ENCODE measurements at regions not wholly inside any gene's neighbourhood (a gene's known extent, or its start where the extent isn't known, plus 50 kb on each side); places are given as distances from the start of the nearest gene placed in this dataset.

DNA sequence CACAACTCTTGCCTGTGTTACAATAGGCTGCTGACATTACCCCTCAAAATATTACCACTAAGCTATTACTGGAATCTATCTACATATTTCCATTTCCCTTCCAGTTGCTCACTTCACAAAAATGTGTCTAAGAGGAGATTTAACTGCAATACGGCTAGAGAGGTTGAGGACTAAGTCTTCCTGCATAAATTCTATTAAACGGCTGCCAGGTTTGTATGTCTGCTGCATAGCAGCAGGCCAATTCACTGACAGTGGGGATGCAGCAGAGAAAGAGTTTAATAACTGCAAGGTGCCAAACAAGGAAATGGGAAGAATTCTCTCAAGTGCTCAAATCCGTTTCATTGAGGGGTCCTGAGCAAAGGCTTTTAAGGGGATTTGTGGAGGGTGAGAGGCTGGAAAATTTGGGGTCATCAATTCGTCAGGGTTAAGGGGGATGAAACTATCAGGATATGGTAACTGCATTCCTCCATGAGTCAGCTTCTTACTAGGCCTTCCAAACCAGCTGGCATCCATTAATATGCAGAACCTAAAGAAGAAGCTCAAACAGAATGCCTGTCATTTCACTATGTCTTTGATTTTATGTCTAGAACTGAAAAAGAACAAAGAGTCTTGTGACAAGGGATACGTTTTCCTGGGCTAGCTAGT, 675.6 kb downstream of the TBL1XR1 start:
- no peaks in the 10 kb centered on the region for H3K36me3 ChIP-seq (replicated peaks in 1 of 2; ENCODE audit: control insufficient read depth in 1 of 2, insufficient read depth in 2 of 2, low read length in 1 of 2)
- no peaks in the 10 kb centered on the region for H3K9me2 ChIP-seq
- H3K9ac ChIP-seq: no peak overlapping the region
- H3K27me3 ChIP-seq (ENCODE audit: insufficient read depth): no peaks in the 10 kb centered on the region
- DNase-seq: no peak
- no peaks in the 10 kb centered on the region for H3F3A ChIP-seq (replicated peaks; ENCODE audit: insufficient read depth)
- H3K27ac ChIP-seq (ENCODE audit: low read depth in 2 of 2, low read length in 1 of 2): no peak overlapping the region
- H3K4me1 ChIP-seq (ENCODE audit: control insufficient read depth in 1 of 2, insufficient read depth in 2 of 2, low read depth in 1 of 2, low read length in 1 of 2): no peaks in the 10 kb centered on the region; a peak in 1 of 4 replicates
- peaks cover 3% of the 10 kb centered on the region for H3K9me3 ChIP-seq
- 18% methylated on average over 5 of the region's 5 CpGs for WGBS (ENCODE audit: low lambda C conversion rate)
- ChIA-PET POLR2A (no interaction called here), CTCF (no interaction called here)
- no peak overlapping the region for H3K4me2 ChIP-seq
- H4K20me1 ChIP-seq (ENCODE audit: insufficient read depth): no peaks in the 10 kb centered on the region
- H2AFZ ChIP-seq (ENCODE audit: low read depth): no peak overlapping the region
- H3K4me3 ChIP-seq (ENCODE audit: low read depth in 2 of 2, low read length in 1 of 2): no peak overlapping the region
- H3K79me2 ChIP-seq (ENCODE audit: insufficient read depth): no peaks in the 10 kb centered on the region
- no peak for TF ChIP-seq ELF1 (IDR thresholded peaks at IDR 0.05)
- TF ChIP-seq YY1 (IDR thresholded peaks at IDR 0.05; ENCODE audit: low read depth): no peak
- TF ChIP-seq TEAD4 (IDR thresholded peaks at IDR 0.05; ENCODE audit: borderline replicate concordance, insufficient read depth): no peak
- TF ChIP-seq TCF12 (IDR thresholded peaks at IDR 0.05): no peak; the same call in 1 of the 2 replicates
- no peak for TF ChIP-seq CHD2 (IDR thresholded peaks at IDR 0.05; ENCODE audit: low read length, partially characterized antibody)
- TF ChIP-seq, protein P1, sequence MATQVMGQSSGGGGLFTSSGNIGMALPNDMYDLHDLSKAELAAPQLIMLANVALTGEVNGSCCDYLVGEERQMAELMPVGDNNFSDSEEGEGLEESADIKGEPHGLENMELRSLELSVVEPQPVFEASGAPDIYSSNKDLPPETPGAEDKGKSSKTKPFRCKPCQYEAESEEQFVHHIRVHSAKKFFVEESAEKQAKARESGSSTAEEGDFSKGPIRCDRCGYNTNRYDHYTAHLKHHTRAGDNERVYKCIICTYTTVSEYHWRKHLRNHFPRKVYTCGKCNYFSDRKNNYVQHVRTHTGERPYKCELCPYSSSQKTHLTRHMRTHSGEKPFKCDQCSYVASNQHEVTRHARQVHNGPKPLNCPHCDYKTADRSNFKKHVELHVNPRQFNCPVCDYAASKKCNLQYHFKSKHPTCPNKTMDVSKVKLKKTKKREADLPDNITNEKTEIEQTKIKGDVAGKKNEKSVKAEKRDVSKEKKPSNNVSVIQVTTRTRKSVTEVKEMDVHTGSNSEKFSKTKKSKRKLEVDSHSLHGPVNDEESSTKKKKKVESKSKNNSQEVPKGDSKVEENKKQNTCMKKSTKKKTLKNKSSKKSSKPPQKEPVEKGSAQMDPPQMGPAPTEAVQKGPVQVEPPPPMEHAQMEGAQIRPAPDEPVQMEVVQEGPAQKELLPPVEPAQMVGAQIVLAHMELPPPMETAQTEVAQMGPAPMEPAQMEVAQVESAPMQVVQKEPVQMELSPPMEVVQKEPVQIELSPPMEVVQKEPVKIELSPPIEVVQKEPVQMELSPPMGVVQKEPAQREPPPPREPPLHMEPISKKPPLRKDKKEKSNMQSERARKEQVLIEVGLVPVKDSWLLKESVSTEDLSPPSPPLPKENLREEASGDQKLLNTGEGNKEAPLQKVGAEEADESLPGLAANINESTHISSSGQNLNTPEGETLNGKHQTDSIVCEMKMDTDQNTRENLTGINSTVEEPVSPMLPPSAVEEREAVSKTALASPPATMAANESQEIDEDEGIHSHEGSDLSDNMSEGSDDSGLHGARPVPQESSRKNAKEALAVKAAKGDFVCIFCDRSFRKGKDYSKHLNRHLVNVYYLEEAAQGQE (IDR thresholded peaks at IDR 0.05; ENCODE audit: low read depth, low read length): no peak
- no peak for TF ChIP-seq RCOR1 (IDR thresholded peaks at IDR 0.05; ENCODE audit: low read length)
- TF ChIP-seq, protein P2, sequence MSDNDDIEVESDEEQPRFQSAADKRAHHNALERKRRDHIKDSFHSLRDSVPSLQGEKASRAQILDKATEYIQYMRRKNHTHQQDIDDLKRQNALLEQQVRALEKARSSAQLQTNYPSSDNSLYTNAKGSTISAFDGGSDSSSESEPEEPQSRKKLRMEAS (IDR thresholded peaks at IDR 0.05; ENCODE audit: low read depth): no peak
- no peak for TF ChIP-seq MEF2A (IDR thresholded peaks at IDR 0.05; ENCODE audit: borderline replicate concordance, low read depth)
- TF ChIP-seq FOXM1 (IDR thresholded peaks at IDR 0.05; ENCODE audit: low read depth): no peak
- TF ChIP-seq, protein P3, sequence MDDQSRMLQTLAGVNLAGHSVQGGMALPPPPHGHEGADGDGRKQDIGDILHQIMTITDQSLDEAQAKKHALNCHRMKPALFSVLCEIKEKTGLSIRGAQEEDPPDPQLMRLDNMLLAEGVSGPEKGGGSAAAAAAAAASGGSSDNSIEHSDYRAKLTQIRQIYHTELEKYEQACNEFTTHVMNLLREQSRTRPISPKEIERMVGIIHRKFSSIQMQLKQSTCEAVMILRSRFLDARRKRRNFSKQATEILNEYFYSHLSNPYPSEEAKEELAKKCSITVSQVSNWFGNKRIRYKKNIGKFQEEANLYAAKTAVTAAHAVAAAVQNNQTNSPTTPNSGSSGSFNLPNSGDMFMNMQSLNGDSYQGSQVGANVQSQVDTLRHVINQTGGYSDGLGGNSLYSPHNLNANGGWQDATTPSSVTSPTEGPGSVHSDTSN (IDR thresholded peaks at IDR 0.05): no peak
- TF ChIP-seq MXI1 (IDR thresholded peaks at IDR 0.05; ENCODE audit: low read depth, low read length): no peak
- no peak for TF ChIP-seq GATA2 (CRISPR knock-in tag; IDR thresholded peaks at IDR 0.05)
- TF ChIP-seq JUND (IDR thresholded peaks at IDR 0.05): no peak
- TF ChIP-seq RXRA (IDR thresholded peaks at IDR 0.05; ENCODE audit: borderline replicate concordance, low read depth): no peak

All from SK-N-SH (cell line).